Gastrocnemius medialis (tissue), 4 donors: ENCODE measurements at regions not wholly inside any gene's neighbourhood (a gene's known extent, or its start where the extent isn't known, plus 50 kb on each side); places are given as distances from the start of the nearest gene placed in this dataset.

Source experiments
- POLR2A ChIP-seq, 2 donors: fragments of 450-650 bp; IDR thresholded peaks; one replicate each; pipeline ENCODE4 v1.6.1; 2017; ENCODE audit warnings: antibody characterized with exemption in 2 of 2, mild to moderate bottlenecking in 2 of 2, moderate library complexity in 2 of 2
- TF ChIP-seq, protein P1 (sequence below), 5 experiments: fragments of 450-650 bp in 3 of 5; fragments of 200-600 bp in 2 of 5; sonication (generic) in 2 of 5; IDR thresholded peaks in 4 of 5; conservative IDR thresholded peaks in 1 of 5; 1 replicate in 4 of 5; 2 replicates in 1 of 5; pipeline ENCODE4 v1.5.1; 2016 to 2019; ENCODE audit warnings: antibody characterized with exemption in 5 of 5, mild to moderate bottlenecking in 3 of 5, moderate library complexity in 3 of 5

DNA sequence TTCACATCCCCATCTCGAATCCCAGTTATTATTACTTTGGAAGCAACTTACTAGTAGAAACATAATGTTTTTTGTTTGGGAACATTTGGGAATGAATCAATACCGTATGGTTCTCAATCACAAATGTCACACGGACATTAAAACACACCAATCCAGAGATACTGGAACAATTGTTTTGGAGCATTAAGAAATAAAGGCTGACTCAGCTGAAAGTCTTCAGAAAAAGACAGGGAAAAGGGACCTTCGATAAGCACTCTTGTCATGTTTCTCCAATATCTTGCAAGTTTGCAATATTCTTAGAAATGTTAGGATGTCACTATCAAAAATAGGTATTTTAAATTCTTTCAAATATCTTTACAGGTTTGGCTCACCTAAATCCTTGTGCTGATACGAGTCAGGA lies 362.4 kb downstream of the CETN3 start:
- TF ChIP-seq, protein P1, sequence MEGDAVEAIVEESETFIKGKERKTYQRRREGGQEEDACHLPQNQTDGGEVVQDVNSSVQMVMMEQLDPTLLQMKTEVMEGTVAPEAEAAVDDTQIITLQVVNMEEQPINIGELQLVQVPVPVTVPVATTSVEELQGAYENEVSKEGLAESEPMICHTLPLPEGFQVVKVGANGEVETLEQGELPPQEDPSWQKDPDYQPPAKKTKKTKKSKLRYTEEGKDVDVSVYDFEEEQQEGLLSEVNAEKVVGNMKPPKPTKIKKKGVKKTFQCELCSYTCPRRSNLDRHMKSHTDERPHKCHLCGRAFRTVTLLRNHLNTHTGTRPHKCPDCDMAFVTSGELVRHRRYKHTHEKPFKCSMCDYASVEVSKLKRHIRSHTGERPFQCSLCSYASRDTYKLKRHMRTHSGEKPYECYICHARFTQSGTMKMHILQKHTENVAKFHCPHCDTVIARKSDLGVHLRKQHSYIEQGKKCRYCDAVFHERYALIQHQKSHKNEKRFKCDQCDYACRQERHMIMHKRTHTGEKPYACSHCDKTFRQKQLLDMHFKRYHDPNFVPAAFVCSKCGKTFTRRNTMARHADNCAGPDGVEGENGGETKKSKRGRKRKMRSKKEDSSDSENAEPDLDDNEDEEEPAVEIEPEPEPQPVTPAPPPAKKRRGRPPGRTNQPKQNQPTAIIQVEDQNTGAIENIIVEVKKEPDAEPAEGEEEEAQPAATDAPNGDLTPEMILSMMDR (IDR thresholded peaks at IDR 0.05 in 4 of 5, conservative IDR thresholded peaks at IDR 0.05 in 1 of 5), result no peak
- TF ChIP-seq POLR2A (IDR thresholded peaks at IDR 0.05), result no peak
